Dedifferentiated amniotic fluid mesenchymal stem cell (primary cell): ENCODE measurements at regions not wholly inside any gene's neighbourhood (a gene's known extent, or its start where the extent isn't known, plus 50 kb on each side); places are given as distances from the start of the nearest gene placed in this dataset.

ENCODE experiments used
- DNase-seq: peaks from one replicate; pipeline ENCODE4 v3.0.0-alpha.2; 2016; ENCODE audit errors: extremely low spot score

DNA sequence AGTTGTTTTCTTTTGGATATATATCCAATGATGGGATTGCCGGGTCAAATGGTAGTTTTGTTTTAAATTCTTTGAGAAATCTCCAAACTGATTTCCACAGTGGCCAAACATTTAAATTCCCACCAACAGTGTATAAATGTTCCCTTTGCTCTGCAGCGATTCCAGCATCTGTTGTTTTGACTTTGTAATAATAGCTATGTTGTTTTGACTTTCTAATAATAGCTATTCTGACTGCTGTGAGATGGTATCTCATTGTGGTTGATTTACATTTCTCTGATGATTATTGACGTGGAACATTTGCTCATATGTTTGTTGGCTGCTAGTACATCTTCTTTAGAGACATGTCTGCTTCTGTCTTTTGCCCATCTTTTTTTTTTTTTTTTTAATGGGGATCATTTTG is 332.2 kb upstream of the GBE1 start:
- DNase-seq, result no peak

DNA sequence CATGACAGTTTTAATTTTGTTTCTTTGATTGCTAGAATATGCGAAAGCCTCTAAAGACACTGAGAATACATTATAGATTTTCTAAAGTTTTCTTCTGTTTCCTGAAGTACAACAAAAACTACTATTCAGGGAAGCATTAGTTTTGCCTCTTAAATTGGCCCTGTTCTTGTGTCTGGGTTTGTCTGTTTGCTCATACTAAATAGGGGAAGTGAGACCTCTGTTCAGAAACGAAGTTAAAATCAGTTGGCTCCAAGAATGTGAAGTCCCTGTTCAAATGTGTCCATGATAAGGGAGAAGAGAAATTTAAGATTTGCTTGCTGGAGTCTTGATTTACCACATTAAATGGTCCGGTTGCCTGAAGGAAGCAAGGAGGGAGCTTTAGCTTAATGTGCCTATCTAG is 327.3 kb upstream of the GBE1 start:
- no peak for DNase-seq

DNA sequence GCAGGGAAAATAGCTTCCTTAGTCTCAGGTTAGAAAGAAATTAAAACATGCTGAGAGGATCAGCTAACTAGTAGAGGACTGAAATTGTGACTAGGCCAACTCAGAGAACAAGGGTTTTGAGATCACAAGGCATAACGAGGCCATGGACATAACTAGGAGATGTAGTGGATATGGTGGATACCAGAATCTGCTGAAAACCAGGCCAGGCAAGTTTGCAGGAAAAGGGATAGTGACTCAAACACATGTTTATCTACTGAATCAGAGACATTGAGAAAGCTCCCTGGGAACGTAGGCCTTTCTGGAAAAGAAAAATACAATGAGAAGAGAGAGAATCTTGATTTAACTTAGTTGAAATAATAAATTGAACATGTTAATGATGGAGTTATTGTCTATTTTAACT is 326.5 kb upstream of the GBE1 start:
- peak; percentile 66 for DNase-seq

DNA sequence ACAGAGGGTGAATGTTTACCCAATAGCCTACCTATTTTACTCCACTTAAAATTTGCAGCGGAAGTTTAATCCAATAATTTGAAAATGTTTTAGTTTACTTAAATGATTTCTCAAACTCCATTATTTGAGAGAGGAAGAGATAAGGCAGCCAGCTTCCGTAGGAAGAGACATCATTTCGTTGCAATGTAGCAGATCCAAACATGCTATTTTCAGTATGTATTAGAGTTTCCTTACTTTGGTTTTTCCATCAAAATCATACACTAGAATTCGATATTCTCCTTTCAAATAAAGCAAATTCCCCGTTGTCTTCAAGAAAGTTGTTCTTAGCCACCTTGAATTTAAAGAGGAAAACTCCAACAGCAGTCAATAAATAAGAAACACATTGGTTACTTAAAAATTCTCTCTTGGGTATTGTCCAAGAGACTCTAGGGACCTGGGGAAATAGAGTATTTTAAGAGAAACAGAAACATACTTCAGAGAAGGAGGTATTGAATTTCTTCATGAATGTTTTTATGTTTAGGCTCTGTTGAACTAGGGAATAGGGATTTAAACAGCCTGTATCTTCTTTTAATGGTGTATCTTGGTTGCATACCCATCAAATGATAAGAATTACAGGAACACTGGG is 324.5 kb upstream of the GBE1 start:
- DNase-seq, result no peak

DNA sequence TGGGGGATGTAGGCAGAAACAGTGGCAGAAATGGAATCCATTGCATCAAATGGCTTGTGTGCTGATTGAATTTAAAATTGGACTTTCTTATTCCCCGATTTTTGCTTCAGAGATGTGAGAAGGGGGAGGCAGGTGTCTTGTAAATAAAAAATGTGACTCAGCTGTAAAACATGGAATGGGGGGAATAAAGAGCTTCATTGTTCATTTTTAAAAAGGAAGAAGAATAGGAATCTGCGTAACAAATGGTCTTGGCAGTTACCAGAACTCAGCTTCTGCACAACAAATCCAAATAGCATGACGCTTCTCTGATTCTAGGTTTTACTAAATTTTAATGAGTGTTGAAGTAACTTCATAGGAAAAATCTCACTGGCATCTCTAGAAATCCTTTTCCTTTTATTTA is 323.9 kb upstream of the GBE1 start:
- no peak for DNase-seq

DNA sequence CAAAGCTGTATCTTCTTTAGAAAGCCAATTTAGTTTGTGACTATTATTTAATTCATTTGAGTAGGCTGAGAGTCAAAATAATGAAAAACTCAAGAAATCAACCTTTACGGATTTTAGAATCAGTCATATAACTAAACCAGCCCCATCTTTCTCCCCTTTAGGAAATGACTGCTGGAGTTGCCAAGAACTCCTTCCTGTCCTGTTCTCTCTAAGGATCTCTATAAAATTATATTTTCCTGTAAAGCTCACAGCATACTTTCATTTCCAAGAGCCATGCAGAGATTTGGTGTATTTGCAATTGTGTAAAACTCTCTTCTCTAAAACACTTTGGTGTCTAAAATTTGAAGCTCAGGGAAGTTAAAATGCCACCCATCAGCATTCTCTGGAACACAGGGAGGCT is 323.4 kb upstream of the GBE1 start:
- DNase-seq, result no peak

DNA sequence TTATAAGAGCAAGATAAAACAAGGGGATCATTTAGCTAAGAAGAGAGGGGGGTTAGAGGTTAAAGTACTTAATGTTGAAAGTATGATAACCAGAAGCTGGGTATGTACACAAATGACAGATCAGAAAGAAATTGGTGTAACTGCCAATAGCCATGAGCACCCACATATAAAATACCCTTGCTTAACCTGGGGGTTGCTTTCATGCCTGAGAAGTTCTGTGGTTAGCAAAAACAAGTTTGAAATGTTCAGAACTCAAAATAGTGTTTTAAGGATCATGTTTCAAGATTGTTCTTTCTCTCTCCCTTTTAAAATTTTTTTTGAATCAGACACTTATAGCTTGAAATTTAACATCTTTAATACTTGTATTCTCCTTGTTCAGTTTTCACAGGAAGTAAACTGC is 321.4 kb upstream of the GBE1 start:
- no peak for DNase-seq

DNA sequence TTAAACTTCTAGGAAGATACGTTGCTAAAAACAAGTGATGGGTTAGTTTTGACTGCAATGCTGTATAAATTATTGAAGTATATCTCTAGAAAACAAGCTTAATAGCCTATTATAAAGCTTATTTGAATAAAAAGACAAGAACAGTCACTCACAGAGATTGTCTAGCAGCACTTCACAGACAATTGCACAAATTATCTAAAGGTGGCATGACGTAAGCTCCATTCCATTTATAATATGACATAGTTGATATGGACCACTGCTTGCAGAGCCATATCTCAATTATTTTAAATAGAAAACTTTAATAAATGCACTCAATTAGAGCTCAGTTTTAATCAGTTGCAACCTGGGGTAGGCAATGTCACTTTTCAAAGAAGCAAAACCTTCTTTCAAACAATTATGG is 319.9 kb upstream of the GBE1 start:
- no peak for DNase-seq

DNA sequence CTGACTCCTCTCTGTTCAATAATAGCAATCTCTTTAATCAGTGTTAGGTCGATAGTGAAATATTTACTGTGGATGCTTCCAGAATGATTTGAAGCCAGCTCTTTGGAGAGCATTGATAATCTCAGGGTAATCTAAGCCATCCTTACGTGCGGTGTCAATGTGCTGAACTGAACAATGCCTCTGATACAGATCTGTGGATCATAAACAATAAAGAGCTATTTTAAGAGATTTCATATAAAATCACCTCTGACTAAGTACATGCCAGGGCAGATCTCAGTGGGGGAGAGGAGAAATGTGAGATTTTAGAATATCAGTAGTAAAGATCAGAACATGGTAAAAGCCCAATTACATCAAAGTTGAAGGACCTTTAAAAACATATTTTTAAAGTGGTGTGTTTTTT is 319.3 kb upstream of the GBE1 start:
- DNase-seq, result no peak

DNA sequence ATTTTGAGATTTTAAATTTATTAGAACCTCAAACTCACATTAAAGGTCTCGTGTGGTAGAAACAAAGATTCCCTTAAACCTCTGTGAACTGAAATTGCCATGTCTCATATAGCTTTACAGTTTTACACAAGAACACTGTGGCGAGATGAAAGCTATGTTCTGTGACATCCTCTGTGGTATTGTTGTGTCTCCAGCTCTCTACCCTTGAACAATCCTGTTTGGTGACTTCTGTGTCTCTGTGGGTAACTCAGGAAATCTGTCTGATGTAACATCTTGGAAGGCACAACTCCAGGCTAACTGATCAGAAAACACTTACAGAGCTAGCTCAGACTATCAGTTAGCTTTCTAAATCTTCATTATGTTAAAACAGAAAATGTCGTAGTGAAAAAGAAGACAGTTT is 318.8 kb upstream of the GBE1 start:
- DNase-seq, result no peak

DNA sequence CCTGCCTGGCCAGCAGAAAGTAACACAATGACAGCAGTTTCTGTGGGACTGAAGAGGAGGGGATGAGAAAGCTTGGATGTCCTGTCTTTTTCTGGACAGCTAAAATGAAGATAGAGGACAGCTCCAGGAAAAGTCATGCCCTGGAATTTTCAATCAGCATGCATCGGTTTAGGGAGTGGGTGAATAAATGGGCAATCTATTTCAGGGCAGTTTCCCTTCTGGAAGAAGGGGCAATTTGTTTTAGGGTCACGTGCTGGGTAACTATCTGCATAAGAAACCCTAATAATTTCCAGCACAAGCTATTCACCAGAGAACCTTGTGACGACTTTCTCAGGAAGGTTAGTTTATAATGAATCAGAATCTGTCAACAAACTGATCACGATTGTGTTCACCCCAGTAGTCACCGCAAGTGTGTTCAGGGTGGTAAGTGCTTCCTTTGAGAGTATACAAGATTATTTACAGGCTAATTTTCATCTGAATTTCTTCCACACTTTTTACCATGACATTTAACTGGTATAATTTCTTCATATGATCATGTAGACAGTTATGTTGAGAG is 318.0 kb upstream of the GBE1 start:
- no peak for DNase-seq

DNA sequence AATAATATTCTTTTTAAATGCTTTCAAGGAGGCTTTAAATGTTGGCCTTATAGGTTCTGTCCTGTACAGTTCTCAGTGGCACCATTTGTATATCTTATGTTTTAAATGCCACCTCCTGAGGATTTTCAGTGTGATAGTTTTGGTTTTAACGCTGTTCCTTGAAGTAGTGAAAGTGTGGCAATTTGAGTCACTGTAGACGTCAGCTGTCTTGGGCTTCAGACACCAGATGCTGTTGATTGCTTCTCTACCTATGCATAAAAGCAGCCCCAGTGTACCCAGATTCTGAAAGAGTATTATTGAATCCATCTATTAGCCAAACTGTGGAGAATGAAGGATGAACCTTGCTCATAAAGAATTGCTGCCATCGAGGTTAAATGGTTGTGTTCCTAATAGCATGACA is 316.8 kb upstream of the GBE1 start:
- no peak for DNase-seq

DNA sequence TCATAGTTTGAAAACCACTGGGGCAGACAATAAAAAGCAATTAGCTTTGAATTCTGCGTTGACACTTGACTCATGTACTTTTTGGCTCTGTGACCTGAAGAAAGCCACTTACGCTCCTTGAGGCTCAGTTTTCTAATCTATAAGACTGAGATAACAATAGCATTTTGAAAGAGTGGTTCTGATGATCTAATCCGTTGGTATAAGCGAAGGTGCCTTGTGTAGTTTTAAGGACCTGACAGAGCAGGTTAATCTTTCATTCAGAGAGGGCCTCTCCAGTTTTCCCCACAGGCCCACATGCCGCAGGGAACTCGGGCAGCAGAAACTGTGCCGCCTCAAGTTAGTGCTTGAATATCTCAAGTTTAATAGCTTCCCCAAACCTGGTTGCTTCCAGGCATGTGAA is 306.0 kb upstream of the GBE1 start:
- no peak for DNase-seq

DNA sequence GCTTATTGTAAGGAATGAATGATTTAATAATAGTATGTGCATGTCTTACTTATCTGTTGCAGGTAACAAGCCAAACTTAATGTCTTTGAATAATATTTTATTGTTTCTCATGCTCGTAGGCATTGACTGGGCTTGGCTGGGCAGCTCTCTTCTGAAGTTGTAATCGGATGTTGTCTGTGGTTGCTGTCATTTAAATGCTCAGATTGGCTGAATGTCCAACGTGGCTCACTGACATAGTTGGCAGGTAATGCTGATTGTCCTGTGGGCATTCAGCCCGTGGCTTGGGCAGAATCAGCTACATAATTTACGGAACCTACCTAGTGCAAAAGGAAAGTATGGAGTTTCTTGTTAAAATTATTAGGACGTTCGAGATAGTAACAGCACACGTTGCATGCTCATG is 297.4 kb upstream of the GBE1 start:
- no peak for DNase-seq

DNA sequence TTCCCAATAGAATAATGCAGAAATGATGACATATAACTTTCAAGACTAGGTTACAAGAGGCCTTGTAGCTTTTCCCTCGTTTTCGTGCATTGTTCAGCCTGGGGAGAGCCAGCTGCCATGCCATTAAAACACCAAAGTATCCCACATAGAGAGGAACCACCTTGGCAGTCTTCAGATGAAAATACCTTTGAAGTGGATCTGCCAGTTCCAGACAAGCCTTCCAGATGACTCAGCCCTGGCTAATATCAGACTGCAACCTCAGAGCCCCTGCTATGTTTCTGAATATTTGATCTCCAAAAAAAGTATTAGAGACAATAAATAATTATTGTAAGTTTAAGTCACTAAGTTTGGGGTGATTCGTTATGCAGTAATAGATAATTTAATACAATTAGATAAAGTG is 294.3 kb upstream of the GBE1 start:
- DNase-seq, result no peak

DNA sequence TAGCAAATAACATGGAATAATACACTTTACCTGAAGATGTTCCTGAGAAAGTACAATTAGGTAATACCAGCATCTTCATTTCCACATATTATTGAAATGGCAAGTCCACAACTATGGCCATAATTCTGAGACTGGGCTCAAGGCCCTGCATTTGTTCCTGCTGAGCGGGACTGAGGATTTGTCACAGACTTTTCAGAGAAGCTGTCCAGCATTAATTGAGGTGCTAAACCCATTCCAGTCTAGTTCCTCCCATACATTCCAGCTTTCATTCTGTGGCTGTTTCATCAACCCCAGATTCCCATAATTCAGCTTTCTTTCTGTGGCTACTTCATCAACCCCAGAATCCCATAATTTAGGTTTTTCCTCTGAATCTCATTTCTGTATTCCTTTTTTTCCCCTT is 293.4 kb upstream of the GBE1 start:
- DNase-seq, result no peak

DNA sequence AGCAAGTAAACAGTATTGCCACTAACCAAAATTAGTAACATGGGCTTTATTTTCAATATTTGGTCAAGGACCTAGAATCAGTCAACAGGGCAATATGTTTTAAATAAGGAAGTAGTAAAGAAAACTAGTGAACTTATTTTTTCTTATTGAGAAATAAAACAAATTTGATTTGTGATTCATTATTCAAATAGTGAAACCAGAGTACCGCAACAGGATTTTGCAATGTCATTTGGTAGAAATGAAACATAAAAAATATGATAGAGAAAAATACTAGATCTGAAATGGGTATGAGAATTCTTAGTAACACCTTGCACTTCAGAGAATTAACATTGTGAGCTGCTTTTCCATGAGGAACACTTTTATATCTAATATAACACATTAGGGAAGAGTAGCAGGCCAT is 291.8 kb upstream of the GBE1 start:
- no peak for DNase-seq

DNA sequence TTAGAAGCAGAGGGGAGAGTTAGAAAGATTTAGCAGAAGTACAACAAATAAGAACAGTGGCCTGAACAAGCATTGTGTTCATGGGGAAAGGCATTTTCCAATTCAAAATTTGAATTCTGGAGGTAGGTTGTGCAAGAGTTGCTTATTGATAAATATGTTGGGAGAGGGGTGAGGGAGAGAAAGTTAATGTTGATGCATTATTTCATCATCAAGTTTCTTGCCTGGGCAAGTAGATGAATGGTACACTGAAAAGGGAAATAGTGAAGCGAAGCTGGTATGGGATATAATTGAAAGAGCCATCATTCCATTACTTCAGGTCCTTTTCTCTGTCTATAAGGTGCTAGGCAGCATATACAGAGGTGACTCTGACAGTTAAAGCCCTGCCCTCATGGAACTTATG is 288.9 kb upstream of the GBE1 start:
- no peak for DNase-seq

DNA sequence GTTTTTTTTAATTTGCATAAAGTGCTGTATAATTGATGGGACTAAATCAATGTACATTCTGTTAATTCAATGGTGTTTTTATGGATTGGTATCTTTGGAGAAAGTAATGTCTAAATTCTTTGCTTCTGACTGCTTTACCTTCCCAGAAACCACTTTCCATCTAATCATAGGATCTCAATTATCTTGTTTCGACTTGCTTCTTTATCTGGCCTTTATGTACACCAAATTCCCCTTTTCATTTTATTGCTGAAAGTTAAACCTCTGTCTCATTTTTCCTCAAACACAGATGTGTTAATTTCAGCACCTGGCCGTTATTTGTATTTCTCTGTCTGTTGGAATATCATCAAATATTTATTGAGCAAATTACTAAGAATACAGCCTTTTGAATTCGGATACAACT is 287.3 kb upstream of the GBE1 start:
- no peak for DNase-seq

DNA sequence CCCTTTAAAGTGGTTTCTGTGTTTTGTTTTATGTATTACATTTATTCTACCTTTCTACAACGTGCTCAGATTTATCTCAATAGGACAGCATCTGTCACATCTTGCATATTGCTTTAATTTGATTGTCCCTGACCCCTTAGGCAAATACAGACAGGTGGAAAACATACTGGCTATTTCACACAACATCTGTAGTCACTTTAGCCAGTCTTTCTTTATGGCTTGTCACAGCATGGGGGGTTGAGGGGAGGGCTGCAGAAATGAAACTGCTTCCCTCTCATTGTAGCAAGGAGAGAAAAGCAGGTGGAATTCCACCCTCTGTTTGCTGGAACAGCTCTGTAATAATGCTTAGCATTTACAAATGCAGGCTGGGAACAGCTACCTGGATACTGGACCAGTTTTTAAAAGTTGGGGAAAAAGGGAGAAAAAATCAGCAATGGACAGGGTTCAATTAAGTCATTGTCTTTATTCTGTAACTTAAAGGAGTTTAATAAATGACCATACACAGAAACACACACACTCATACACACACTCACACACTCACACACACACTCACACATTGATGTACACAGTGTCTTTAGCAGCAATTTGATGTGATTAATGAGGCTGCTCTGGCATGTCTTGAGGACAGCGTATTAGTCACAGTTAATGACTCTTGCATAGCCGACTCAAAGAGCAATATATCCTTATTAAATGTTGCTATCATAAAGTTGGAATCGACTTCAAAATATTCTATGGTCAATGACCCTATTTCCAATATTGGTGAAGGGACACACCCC is 283.7 kb upstream of the GBE1 start:
- DNase-seq, result no peak

DNA sequence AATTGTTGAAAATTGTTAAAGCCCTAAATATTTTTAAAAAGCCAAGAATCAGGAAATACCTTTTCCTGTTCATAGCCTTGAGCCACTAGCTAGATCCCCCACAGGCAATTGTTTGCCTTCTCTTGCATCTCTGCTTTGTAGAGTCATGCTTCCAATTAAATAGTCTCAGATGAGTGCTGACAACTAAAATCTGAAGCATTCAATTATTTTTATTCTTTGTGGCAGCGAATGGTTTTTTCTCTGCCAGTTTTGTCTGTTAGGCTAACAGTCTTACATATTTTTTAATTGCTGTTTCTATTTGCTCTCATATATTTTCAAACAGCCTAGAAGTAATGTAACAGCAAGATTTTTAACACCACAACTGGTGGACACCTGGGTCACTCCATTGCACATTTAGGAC is 277.1 kb upstream of the GBE1 start:
- DNase-seq, result no peak

DNA sequence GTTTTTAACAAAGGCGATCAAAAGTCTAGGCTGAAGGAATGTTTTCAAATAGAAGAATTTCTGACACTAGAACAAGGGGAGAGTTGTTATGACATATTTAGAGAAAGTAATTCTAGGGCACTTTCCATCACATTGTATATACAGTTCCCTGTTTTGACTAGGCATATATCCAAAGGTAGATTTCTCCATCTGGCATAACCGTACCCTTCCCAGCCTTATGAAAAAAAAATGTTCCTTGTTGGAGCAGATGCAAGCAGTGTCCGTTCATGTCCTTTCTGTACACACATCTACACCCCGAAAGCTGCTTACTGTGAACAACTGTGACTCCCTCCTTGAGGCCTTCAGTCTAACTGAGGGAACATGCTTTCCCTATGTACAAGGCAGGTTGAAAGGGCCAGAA is 271.7 kb upstream of the GBE1 start:
- no peak for DNase-seq

DNA sequence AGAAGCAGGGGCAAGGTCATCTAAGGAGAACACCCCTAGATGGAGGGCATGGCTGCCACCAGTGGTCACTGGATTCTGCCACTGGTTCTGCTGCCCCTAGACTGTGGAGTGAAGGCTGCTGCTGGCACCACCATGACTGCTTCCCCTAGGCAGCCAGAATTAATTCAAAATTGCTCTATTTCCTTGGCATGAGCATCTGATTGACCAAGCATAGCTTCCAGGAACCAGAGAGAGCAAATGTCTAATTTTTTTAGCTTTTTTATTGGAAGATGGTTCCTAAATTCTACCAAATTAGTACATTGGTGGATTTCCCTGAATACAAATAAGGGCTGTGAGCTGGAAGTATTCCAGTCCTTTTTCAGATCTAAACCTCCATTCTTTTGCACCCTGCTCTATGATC is 270.2 kb upstream of the GBE1 start:
- DNase-seq, result no peak

DNA sequence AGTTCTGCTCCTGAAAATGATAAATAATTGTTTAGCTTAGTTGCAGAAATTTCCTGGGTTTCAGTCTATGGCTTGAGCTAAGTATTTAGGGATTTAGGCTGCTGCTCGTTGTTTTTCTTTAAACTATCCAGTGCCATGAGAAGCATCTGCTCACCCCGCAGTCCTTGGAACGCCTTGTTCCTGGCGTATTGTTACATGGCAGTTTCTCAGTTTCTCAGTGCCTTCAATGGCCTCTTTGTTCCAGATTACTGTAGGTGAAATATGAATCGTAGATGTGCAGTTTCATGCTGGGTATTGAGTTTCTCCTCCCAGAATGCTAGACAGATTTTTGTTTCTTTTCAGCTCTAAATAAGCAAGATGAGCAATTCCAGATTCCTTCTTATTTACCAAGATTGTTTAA is 269.5 kb upstream of the GBE1 start:
- no peak for DNase-seq
